H9 (cell line): ENCODE measurements at regions not wholly inside any gene's neighbourhood (a gene's known extent, or its start where the extent isn't known, plus 50 kb on each side); places are given as distances from the start of the nearest gene placed in this dataset.

Experiments used
- DNase-seq: peaks from one replicate; pipeline ENCODE4 v3.0.0-alpha.2; 2017
- H2AFZ ChIP-seq: one replicate; pipeline ENCODE4 v1.6.1; 2013; ENCODE audit warnings: mild to moderate bottlenecking, low read length, control low read depth, moderate library complexity
- H2AK5ac ChIP-seq: 2 replicates; pipeline ENCODE4 v1.6.1; 2013; ENCODE audit warnings: low read length, control low read depth, mixed read lengths; ENCODE audit not compliant: insufficient read length
- H2BK120ac ChIP-seq: one replicate; pipeline ENCODE4 v1.6.1; 2013; ENCODE audit warnings: low read depth, mild to moderate bottlenecking, low read length, control low read depth, inconsistent platforms; ENCODE audit not compliant: poor library complexity, severe bottlenecking
- H2BK12ac ChIP-seq: 2 replicates; pipeline ENCODE4 v1.6.1; 2013; ENCODE audit warnings: low read length, control low read depth, mixed read lengths, low read depth; ENCODE audit not compliant: insufficient read length
- H2BK15ac ChIP-seq: 2 replicates; pipeline ENCODE4 v1.6.1; 2013; ENCODE audit warnings: low read depth, low read length, control low read depth
- H2BK20ac ChIP-seq: one replicate; pipeline ENCODE4 v1.6.1; 2013; ENCODE audit warnings: low read depth, mild to moderate bottlenecking, low read length, control low read depth, inconsistent platforms; ENCODE audit not compliant: poor library complexity, severe bottlenecking
- H2BK5ac ChIP-seq: 2 replicates; pipeline ENCODE4 v1.6.1; 2013; ENCODE audit warnings: low read length, control low read depth, mixed read lengths; ENCODE audit not compliant: insufficient read length
- H3K14ac ChIP-seq: 2 replicates; pipeline ENCODE4 v1.6.1; 2013; ENCODE audit warnings: low read length, control low read depth; ENCODE audit not compliant: insufficient read depth
- H3K18ac ChIP-seq: 2 replicates; pipeline ENCODE4 v1.6.1; 2013; ENCODE audit warnings: low read depth, mild to moderate bottlenecking, mixed read lengths, low read length, control low read depth; ENCODE audit not compliant: insufficient read length
- H3K23ac ChIP-seq: 2 replicates; pipeline ENCODE4 v1.6.1; 2013; ENCODE audit warnings: low read length, control low read depth, mixed read lengths, low read depth; ENCODE audit not compliant: insufficient read length
- H3K23me2 ChIP-seq: 2 replicates; pipeline ENCODE4 v1.6.1; 2013; ENCODE audit warnings: low read depth, mild to moderate bottlenecking, mixed read lengths, low read length, control low read depth; ENCODE audit not compliant: insufficient read length, poor library complexity, severe bottlenecking
- H3K27ac ChIP-seq: 2 replicates; pipeline ENCODE4 v1.5.1; 2013; ENCODE audit warnings: low read length, control low read depth, mixed read lengths, low read depth; ENCODE audit not compliant: insufficient read length
- H3K27me3 ChIP-seq: 2 replicates; pipeline ENCODE4 v1.6.1; 2013; ENCODE audit warnings: low read length, control low read depth, inconsistent platforms; ENCODE audit not compliant: insufficient read depth
- H3K4ac ChIP-seq: 2 replicates; pipeline ENCODE4 v1.6.1; 2013; ENCODE audit warnings: low read depth, mild to moderate bottlenecking, control low read depth, inconsistent platforms, low read length, moderate library complexity
- H3K4me1 ChIP-seq: 2 replicates; pipeline ENCODE4 v1.6.1; 2013; ENCODE audit warnings: low read length, control low read depth, inconsistent platforms; ENCODE audit not compliant: insufficient read depth
- H3K4me2 ChIP-seq: 2 replicates; pipeline ENCODE4 v1.6.1; 2013; ENCODE audit warnings: low read length, control low read depth, mixed read lengths; ENCODE audit not compliant: insufficient read length, insufficient read depth
- H3K56ac ChIP-seq: 2 replicates; pipeline ENCODE4 v1.6.1; 2013; ENCODE audit warnings: low read depth, mild to moderate bottlenecking, mixed read lengths, low read length, control low read depth; ENCODE audit not compliant: insufficient read length
- H3K79me1 ChIP-seq: 2 replicates; pipeline ENCODE4 v1.6.1; 2013; ENCODE audit warnings: low read depth, mild to moderate bottlenecking, moderate library complexity, low read length, control low read depth, inconsistent platforms; ENCODE audit not compliant: insufficient read depth, poor library complexity, severe bottlenecking
- H3K79me2 ChIP-seq: 2 replicates; pipeline ENCODE4 v1.6.1; 2013; ENCODE audit warnings: low read length, control low read depth, inconsistent platforms; ENCODE audit not compliant: insufficient read depth
- H3K9ac ChIP-seq: 2 replicates; pipeline ENCODE4 v1.6.1; 2013; ENCODE audit warnings: low read length, control low read depth, mixed read lengths; ENCODE audit not compliant: insufficient read length; ENCODE audit errors: extremely low read depth
- H3K9me3 ChIP-seq: one replicate; pipeline ENCODE4 v1.6.1; 2013; ENCODE audit warnings: low read depth, low read length, inconsistent platforms; ENCODE audit not compliant: control insufficient read depth
- H3T11ph ChIP-seq: one replicate; pipeline ENCODE4 v1.6.1; 2013; ENCODE audit warnings: mild to moderate bottlenecking, low read length, control low read depth, inconsistent platforms
- H4K20me1 ChIP-seq: one replicate; pipeline ENCODE4 v1.6.1; 2013; ENCODE audit not compliant: control insufficient read depth, insufficient read length, insufficient read depth
- H4K5ac ChIP-seq: 2 replicates; pipeline ENCODE4 v1.6.1; 2013; ENCODE audit warnings: low read depth, mild to moderate bottlenecking, mixed read lengths, low read length, control low read depth; ENCODE audit not compliant: insufficient read length
- H4K8ac ChIP-seq: replicated peaks from 2 replicates; pipeline ENCODE4 v1.6.1; 2013; ENCODE audit warnings: low read length, control low read depth, mixed read lengths, low read depth; ENCODE audit not compliant: insufficient read length
- H4K91ac ChIP-seq: 2 replicates; pipeline ENCODE4 v1.6.1; 2013; ENCODE audit warnings: low read depth, mild to moderate bottlenecking, moderate library complexity, mixed read lengths, low read length, control low read depth; ENCODE audit not compliant: insufficient read length
- H3K27ac Mint-ChIP-seq, 3 experiments: 2 replicates in 2 of 3; 3 replicates in 1 of 3; pipeline ENCODE4 v1.8.0; 2020 to 2021; ENCODE audit warnings: mixed read lengths in 3 of 3, mild to moderate bottlenecking in 1 of 3, moderate library complexity in 1 of 3
- H3K27me3 Mint-ChIP-seq: 2 replicates; pipeline ENCODE4 v1.8.0; 2021; ENCODE audit warnings: low read depth, mild to moderate bottlenecking, moderate library complexity, mixed read lengths
- H3K36me3 Mint-ChIP-seq, 3 experiments: 2 replicates in 2 of 3; 3 replicates in 1 of 3; pipeline ENCODE4 v1.8.0; 2020 to 2021; ENCODE audit warnings: low read depth in 3 of 3, mixed read lengths in 3 of 3; ENCODE audit not compliant: insufficient read depth in 1 of 3
- H3K4me1 Mint-ChIP-seq, 2 experiments: 2 replicates each; pipeline ENCODE4 v1.8.0; 2020; ENCODE audit warnings: mixed read lengths in 2 of 2
- H3K4me3 Mint-ChIP-seq, 2 experiments: 2 replicates in 1 of 2; 3 replicates in 1 of 2; pipeline ENCODE4 v1.8.0; 2020 to 2021; ENCODE audit warnings: mild to moderate bottlenecking in 2 of 2, mixed read lengths in 2 of 2, moderate library complexity in 1 of 2
- H3K9me3 Mint-ChIP-seq, 2 experiments: 2 replicates in 1 of 2; 3 replicates in 1 of 2; pipeline ENCODE4 v1.8.0; 2020; ENCODE audit warnings: mild to moderate bottlenecking in 2 of 2, mixed read lengths in 2 of 2, moderate library complexity in 1 of 2
- CTCF ChIP-seq: fragments of 200-600 bp; sonication (generic); conservative IDR thresholded peaks from 3 replicates; pipeline ENCODE4 v1.8.0; 2021; ENCODE audit warnings: antibody characterized with exemption, mild to moderate bottlenecking
- WGBS: extraction: QIAGEN DNeasy Blood & Tissue Kit; methylation state at CpG from one replicate; pipeline ENCODE4 v1.1.7; 2013; ENCODE audit warnings: missing lambda C conversion rate, low lambda C conversion rate, mixed read lengths; ENCODE audit not compliant: insufficient read length; ENCODE audit errors: extremely low coverage; 5-methylcytosine and 5-hydroxymethylcytosine counted together

GRCh38 chr15:94130504-94130903 is 100.9 kb upstream of the MCTP2 start:
- H3K36me3 Mint-ChIP-seq, result no peaks in the 10 kb centered on the region
- no peak overlapping the region for H4K5ac ChIP-seq
- H4K91ac ChIP-seq, result no peak overlapping the region
- H3K9me3 Mint-ChIP-seq, result no peaks in the 10 kb centered on the region
- H2BK15ac ChIP-seq, result no peak overlapping the region
- no peak overlapping the region for H2AK5ac ChIP-seq
- no peaks in the 10 kb centered on the region for H3K9me3 ChIP-seq
- no peak overlapping the region for H4K8ac ChIP-seq
- H3K23ac ChIP-seq, result no peak overlapping the region
- H3K27ac ChIP-seq, result no peak overlapping the region
- H2BK120ac ChIP-seq, result no peak overlapping the region
- no peak overlapping the region for H2BK12ac ChIP-seq
- TF ChIP-seq CTCF, result no peak
- no peaks in the 10 kb centered on the region for H3K79me2 ChIP-seq
- H3K4me3 Mint-ChIP-seq, result no peak overlapping the region
- no peak for DNase-seq
- no peak overlapping the region for H2BK20ac ChIP-seq
- H3K4me1 ChIP-seq, result no peaks in the 10 kb centered on the region
- H3K4me1 Mint-ChIP-seq, result peaks cover 2% of the 10 kb centered on the region in 2 experiments; a peak in 3 of 4 replicates
- H3K56ac ChIP-seq, result no peak overlapping the region
- no peaks in the 10 kb centered on the region; the same call in none of the 2 replicates for H3K27me3 Mint-ChIP-seq
- H3K14ac ChIP-seq, result no peak overlapping the region
- H3K27me3 ChIP-seq, result no peaks in the 10 kb centered on the region
- no peaks in the 10 kb centered on the region for H3K79me1 ChIP-seq
- H3K4me2 ChIP-seq, result no peak overlapping the region
- H3K4ac ChIP-seq, result no peak overlapping the region
- no peak overlapping the region for H3K9ac ChIP-seq
- H3K27ac Mint-ChIP-seq, result no peak overlapping the region
- H3K18ac ChIP-seq, result no peak overlapping the region
- no peaks in the 10 kb centered on the region for H3K23me2 ChIP-seq
- no peak overlapping the region for H3T11ph ChIP-seq
- H2AFZ ChIP-seq, result no peak overlapping the region
- H2BK5ac ChIP-seq, result no peak overlapping the region
- no peaks in the 10 kb centered on the region for H4K20me1 ChIP-seq
- WGBS, result no CpG with 5 or more reads among the region's 4 CpGs
